ENCODE measurements at regions not wholly inside any gene's neighbourhood (a gene's known extent, or its start where the extent isn't known, plus 50 kb on each side); places are given as distances from the start of the nearest gene placed in this dataset.

- Histone ChIP-seq H2BK12ac (ENCODE audit: insufficient read length, low read depth, low read length) (no peak overlapping the region), H3K9ac (ENCODE audit: extremely low read depth, insufficient read length, low read length) (no peak overlapping the region), H3K4ac (ENCODE audit: low read depth, low read length) (no peak overlapping the region), H4K91ac (ENCODE audit: insufficient read length, low read depth, low read length) (no peak overlapping the region), H4K5ac (ENCODE audit: insufficient read length, low read depth, low read length) (no peak overlapping the region), H4K20me1 (ENCODE audit: control insufficient read depth, insufficient read depth, insufficient read length) (no peaks in the 10 kb centered on the region), H2BK120ac (ENCODE audit: low read depth, low read length, poor library complexity, severe bottlenecking) (no peak overlapping the region), H3K9me3 (ENCODE audit: control insufficient read depth, low read depth, low read length) (no peaks in the 10 kb centered on the region), H3K56ac (ENCODE audit: insufficient read length, low read depth, low read length) (no peak overlapping the region), H2BK20ac (ENCODE audit: low read depth, low read length, poor library complexity, severe bottlenecking) (no peak overlapping the region), H3K79me1 (ENCODE audit: insufficient read depth, low read depth, low read length, poor library complexity, severe bottlenecking) (no peaks in the 10 kb centered on the region), H3K18ac (ENCODE audit: insufficient read length, low read depth, low read length) (no peak overlapping the region), H3K27me3 (ENCODE audit: insufficient read depth, low read length) (no peaks in the 10 kb centered on the region), H3K27ac (ENCODE audit: insufficient read length, low read depth, low read length) (no peak overlapping the region), H3K4me1 (ENCODE audit: insufficient read depth, low read length) (peaks cover 6% of the 10 kb centered on the region; the same call in 1 of the 2 replicates), H3K23ac (ENCODE audit: insufficient read length, low read depth, low read length) (no peak overlapping the region), H3K14ac (ENCODE audit: insufficient read depth, low read length) (no peak overlapping the region; the same call in 1 of the 2 replicates), H2AFZ (ENCODE audit: low read length) (no peak overlapping the region), H3K4me2 (ENCODE audit: insufficient read depth, insufficient read length, low read length) (no peak overlapping the region), H3T11ph (ENCODE audit: low read length) (no peak overlapping the region), H2BK15ac (ENCODE audit: low read depth, low read length) (no peak overlapping the region), H4K8ac (replicated peaks; ENCODE audit: insufficient read length, low read depth, low read length) (no peak overlapping the region), H2AK5ac (ENCODE audit: insufficient read length, low read length) (no peak overlapping the region), H3K23me2 (ENCODE audit: insufficient read length, low read depth, low read length, poor library complexity, severe bottlenecking) (no peaks in the 10 kb centered on the region), H2BK5ac (ENCODE audit: insufficient read length, low read length) (no peak overlapping the region), H3K79me2 (ENCODE audit: insufficient read depth, low read length) (no peaks in the 10 kb centered on the region)
- H3K9me3 Mint-ChIP-seq: peaks cover 4 to 7% of the 10 kb centered on the region in 2 experiments; a peak in 3 of 5 replicates
- H3K36me3 Mint-ChIP-seq (ENCODE audit: insufficient read depth in 1 of 3, low read depth in 3 of 3): peaks cover 0 to 3% (median 0%) of the 10 kb centered on the region in 3 experiments; a peak in 3 of 7 replicates
- no peak for DNase-seq
- no peak overlapping the region for H3K27ac Mint-ChIP-seq
- WGBS (ENCODE audit: extremely low coverage, insufficient read length, low lambda C conversion rate): no CpG with 5 or more reads among the region's 15 CpGs
- H3K27me3 Mint-ChIP-seq (ENCODE audit: low read depth): peaks cover 3% of the 10 kb centered on the region
- peaks cover 42 to 53% of the 10 kb centered on the region in 2 experiments for H3K4me1 Mint-ChIP-seq
- TF ChIP-seq CTCF (conservative IDR thresholded peaks at IDR 0.05): no peak
- no peak overlapping the region for H3K4me3 Mint-ChIP-seq
Observed at GRCh38 chr2:777051-777450, 99.8 kb upstream of the TMEM18 start.

Measured in H9 (cell line).